Glomerular visceral epithelial cell (primary cell): ENCODE measurements at regions not wholly inside any gene's neighbourhood (a gene's known extent, or its start where the extent isn't known, plus 50 kb on each side); places are given as distances from the start of the nearest gene placed in this dataset.
"Not testable (repeated sequence)": the region's sequence is repeated elsewhere in the genome, so short reads cannot be mapped to it uniquely, and the experiment has no call there.

Experiments
- DNase-seq: peaks from one replicate; pipeline ENCODE4 v3.0.0-alpha.2; 2016; ENCODE audit errors: extremely low spot score

DNA sequence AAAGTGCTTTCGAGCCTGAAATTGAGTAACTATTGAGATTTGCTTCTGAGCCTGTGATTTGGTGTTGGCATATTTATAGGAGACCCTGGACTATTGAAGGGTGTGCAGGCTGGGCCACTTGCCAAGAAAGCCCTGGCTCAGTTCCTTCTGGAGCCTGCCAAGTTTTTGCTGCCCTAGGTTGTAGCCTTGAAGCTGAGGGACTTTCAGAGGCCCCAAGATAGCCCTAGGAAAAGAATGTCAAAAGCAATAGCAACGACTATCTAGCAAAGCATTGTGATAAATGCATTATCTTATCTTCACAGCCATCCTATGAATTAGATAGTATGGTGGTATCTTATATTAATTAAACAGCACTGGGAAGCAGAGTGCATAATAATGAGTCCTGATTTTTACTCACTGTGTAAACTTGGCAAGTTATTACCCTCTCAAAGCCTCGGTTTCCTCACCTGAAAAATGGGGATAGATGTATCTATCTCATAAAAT is 473.7 kb upstream of the PODXL start:
- no peak for DNase-seq

DNA sequence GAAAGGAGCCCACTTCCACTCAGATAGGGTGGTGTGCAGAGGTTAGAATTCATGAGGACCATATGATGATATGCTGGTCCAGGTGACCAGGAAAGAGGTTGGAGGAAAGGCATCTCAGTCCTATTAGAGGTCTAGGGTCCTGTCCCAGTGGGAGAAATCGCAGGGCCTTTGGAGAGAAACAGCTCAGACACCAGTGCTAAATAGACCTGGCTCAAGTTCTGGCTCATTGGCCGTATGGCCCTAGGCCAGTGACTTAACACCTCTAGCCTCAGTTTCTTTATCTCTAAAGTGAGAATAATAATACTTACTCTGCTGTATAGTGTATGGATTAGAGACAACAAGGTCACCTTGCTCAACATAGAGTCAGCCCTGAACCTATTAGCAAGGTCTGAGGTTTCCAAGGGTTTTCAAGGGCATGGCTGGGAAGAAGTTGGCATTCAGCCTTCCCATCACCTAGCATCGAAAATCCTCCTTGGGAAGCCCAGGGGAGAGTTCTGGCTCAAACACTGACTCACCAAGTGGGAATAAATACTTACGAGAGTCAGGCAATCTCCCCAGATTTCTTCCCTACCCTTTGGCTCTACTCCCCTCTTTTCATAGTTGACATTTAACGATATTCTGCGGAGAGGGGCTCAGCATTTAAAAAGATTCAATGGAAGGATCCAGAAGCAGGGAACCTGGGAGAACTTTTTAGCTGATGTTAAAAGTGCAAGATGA is 473.1 kb upstream of the PODXL start:
- DNase-seq: no peak

DNA sequence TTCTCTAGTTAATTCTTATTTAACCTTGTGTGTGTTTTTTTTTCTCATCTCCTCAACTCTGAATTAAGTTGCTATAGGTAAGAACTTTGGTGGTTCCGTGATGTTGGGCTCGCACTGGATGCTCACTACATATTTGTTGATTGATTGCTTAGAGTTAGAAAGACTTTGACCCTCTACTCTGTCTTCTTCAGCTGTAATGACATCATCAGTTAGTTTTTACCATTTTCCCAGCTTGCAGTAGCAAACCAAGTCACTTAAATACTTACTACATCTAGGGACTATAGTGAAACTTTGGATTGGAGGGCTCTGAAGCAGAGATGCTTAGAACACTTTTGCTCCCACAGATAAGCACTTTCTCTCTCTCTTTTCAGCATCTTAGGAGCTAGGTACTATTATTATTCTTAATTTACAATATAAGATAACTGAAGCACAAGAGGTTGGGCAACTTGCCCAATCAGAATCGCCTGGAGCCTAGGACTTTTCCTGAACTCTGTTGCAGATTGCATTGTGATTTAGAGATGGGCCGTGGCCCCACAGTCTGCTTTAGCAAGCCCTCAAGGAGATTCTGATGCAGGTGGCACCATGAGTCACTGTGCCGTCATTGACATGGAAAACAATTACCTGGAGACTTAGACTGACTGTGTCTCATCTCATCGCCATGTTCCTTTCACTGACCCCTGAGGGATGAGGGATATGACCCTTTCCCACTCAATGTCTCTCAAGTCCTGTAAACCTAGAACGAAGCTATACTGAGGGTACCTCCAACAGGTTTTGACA is 471.9 kb upstream of the PODXL start:
- DNase-seq: no peak

DNA sequence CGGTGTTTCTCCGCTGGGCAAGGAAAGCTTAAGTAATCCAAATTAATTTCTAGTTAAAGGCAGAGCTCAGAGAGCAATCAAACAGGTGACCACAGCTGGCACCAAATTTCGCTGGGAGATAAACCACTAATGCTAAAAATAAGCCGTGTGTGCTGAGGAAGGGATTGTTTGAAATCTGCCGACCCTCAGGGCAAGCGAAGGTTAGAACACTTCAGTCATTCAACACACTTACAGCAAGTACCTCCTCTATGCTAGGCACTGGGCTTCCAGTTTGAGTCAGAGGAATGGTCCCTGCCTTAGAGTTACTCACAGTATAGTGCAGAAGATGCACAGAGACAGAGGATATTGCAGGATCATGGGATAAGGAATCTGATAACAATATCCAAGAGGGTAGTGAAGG is 467.9 kb upstream of the PODXL start:
- no peak for DNase-seq

DNA sequence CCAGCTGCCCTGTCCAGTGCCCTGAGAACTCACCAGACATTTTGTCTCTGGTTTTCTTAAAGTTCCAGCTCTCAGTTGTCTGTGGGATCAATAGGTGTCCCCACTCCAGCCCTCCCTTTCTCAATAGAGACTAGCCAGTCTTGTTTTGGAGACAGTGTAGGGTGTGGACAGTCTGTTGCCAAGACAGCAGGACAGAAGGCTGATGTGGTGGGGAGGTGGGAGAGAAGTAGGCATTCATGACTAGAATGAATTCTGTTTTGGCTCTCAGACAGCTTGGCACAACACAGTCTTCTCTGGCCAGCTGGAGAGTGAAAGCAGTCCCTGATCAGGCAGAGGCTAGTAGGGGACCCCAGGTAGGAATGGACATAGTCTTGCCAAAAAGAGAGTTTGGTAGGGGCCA is 467.0 kb upstream of the PODXL start:
- no peak for DNase-seq

DNA sequence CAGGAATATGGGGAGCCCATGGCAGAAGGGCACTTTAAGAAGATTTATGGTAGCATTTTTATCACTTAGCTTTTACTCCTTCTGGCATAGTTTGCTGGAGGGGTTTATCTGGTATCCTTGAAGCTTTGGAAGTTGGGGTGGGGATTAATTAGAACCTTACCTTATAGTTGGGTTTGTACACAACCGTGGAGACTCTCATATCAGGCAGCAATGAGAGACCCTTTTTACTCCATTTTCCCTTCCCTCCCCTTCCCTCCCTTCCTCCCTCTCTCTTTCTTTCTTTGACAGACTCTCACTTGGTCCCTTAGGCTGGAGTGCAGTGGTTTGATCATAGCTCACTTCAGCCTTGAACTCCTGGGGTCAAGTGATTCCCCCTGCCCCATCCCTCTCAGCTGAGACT is 465.8 kb upstream of the PODXL start:
- no peak for DNase-seq

DNA sequence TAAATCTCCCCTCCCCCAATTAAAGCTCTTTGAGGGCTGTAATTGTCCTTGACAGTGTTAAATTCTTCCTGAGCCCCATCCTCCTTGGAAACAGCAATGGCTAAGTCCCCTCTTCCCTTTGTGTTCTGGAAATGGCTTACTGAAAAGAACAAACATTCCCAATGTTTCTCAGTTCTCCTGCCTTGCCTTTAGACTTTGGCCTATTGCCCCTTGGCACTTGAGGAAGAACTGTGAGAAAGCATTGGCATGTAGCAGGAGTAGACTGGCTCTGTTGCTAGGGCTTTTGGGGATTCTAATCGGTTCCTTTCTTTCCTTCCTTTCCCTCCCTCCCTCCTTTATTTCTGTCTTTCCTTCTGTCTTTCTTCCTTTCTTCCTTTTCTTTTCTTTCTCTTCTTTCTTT is 463.3 kb upstream of the PODXL start:
- no peak for DNase-seq

DNA sequence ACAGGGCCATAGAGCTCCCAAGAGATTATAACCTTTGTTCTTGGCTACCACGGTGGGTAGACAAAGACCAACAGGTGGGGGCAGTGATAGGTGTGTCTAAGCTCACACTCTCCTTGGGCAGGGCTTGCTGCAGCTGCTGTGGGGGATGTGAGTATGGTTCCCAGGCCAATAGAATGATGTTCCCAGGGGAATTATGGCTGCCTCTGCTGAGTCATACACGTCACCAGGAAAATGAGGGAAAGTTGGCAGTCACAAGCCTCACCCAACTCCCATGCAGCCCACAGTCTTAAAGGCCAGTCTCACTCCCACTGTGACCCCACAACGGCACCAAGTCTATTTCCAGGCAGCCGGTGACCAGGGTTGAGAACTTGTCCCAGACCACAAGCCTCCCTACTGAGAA is 453.4 kb upstream of the PODXL start:
- DNase-seq: no peak

DNA sequence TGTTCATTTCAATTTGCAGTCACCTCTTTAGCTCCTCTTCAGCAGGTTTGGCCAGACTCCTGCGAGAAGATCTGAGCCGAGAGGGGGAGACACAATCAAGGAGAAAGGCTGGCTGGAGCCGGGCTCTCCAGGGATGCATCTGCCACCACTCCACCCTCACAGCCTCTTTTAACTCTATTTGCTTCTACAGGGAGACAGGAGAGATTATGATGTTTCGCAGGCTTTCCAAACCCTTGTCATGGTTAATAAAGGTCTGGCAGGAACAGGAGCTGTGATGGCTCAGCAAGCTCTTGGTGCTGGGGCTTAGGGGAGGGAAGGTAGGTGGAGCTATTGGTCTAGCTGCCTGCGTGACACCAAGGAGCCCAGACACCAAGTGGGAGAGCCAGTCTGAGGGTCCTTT is 448.1 kb upstream of the PODXL start:
- DNase-seq: no peak

DNA sequence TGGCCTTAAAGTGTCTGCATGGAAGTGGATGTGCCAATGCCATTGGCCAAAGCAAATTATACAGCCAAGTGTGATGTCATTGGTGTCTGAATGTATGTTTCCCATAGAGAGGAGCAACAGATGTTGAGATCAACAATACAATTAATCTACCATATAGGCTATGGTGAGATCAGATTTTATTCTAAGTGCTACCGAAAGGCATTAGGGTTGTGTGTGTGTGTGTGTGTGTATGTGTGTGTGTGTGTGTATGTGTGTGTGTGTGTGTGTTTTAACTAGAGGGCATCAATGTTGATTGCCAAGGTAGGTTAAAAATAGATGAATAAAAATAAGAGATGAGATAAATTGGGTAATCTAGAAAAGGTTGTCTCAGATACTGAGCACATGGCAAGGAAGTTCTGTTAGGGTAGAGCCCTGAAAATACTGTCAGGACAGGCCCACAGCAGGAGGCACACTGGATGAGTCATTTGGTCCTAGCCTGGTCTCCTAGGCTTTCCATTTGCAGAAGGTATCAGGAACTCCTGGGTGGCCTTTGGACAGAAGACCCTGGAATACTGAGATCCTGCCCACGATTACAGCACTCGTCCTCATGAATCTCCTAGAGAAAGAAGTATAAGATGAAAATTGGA is 446.0 kb upstream of the PODXL start:
- no peak for DNase-seq

DNA sequence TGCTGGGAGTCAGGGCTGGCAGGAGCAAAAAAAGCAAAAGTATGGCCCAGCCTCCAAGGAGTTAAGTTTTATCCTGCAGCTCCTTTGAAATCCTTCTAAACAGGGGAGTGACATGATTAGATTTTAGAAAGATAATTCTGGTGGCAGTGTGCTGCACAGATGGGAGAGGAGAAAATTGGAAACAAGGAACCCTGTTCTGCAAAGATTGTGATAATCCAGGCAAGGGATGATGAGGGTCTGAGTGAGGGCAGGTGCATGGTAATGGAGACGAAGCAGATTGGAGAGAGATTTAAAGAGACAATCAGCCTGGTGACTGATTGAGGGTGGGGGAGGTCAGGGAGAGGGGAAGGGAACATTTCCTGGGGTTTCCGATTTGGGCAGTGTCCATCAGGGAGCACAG is 444.7 kb upstream of the PODXL start:
- no peak for DNase-seq

DNA sequence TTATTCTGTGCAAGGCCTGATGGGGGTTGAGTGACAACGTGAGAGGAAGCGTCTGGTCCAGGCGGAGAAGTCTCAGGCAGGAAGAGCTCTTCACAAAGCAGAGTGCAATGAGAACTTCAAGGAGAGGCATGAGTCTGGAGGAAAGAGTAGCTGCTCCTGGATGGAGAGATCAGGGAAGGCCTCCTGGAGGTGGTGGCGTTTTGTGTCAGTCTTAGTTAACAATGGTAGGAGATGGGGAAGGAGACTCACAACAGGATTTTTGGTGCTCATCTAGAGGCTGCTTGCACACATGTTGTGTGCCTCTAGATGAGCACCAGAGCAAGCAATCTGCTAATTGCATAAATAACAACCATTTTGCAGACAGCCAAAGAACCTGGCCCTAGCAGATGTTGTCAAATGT is 442.8 kb upstream of the PODXL start:
- no peak for DNase-seq

DNA sequence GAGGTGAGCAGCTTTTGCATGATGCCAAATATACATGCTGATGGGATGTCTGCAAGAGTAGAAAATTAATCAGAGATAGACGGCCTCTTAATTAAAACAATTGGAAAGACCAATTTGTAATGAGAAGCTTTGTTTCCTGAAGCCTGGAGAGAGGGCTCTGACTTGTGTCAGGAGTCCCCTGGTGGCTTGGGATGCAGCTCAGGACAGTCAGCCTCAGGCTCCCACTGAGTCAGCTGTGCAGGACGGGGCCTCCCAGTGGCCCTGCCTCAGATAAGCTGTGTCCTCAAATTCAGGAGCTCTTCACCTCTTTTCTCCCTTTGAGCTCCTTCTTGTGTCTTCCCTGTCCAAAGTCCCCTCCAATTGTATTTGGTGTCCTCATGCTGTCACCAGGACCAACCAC is 438.9 kb upstream of the PODXL start:
- DNase-seq: no peak

DNA sequence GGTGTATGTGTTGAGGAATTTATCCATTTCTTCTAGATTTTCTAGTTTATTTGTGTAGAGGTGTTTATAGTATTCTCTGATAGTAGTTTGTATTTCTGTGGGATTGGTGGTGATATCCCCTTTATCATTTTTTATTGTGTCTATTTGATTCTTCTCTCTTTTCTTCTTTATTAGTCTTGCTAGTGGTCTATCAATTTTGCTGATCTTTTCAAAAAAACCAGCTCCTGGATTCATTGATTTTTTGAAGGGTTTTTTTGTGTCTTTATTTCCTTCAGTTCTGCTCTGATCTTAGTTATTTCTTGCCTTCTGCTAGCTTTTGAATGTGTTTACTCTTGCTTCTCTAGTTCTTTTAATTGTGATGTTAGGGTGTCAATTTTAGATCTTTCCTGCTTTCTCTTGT is 424.6 kb upstream of the PODXL start:
- not testable (repeated sequence) for DNase-seq

DNA sequence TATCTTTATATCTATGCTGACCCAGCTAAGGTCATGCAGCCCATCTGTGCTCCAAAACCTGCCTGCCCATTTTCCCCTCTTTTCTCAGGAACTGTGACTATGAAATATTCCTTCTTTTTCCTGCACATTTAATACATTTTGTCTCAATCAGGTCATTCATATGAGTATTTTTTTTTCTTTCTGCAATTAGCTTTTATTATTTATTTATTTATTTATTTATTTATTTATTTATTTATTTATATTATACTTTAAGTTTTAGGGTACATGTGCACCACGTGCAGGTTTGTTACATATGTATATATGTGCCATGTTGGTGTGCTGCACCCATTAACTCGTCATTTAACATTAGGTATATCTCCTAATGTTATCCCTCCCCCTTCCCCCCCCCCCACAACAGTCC is 421.7 kb upstream of the PODXL start:
- DNase-seq: not testable (repeated sequence)

DNA sequence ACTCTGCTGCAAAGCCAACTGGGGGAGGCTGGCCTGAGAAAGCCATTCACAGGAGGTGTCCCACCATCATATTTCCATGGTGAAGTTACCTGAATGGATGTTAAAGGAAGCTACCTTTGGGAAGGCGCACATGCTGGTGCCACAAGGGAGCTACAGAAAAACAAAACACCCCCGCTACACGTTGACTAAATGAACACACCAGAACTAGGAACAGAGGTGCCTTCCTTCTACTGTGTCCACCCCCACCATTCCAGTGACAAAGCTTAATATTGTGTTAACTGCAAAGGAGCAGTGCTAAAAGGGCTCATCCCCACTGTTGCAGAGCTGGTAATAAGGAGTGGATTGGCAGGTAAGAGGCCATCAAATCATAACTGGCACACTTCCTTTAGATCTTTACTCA is 420.0 kb upstream of the PODXL start:
- no peak for DNase-seq

DNA sequence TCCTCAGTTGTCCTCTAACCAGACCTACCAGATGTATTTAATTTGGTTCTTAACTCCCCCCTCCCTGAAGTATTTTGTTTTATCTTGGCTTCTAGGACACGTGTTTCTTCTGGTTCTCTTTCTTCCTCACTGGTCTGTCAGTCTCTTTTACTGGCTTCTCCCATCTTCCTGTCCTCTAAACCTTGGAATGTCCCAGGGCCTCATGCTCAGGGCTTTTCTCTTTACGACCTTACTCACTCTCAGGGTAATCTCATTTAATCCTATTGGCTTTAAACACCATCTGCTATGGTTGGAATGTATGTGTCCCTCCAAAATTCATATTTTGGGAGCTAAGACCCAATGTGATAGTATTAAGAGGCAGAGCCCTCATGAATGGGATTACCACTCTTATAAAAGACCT is 418.2 kb upstream of the PODXL start:
- no peak for DNase-seq

DNA sequence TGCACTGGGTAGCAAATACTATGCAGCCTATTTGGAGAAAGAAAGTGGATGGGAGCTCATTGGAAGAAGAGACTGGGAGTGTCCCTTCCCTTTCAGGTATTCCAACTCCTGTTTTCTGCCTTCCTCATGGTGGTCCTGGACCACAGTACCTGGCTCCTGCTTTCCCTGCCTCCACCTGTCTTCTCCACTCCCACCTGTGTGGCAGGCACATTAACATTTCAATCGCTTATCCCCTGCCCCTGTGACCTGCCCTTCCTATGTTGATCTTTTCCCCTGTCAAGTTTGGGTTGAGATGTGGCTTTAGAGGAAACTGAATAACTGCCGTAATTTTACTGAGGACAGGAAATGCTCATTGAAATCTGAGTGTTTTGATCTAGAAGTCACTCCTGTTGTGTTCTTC is 415.8 kb upstream of the PODXL start:
- DNase-seq: no peak

DNA sequence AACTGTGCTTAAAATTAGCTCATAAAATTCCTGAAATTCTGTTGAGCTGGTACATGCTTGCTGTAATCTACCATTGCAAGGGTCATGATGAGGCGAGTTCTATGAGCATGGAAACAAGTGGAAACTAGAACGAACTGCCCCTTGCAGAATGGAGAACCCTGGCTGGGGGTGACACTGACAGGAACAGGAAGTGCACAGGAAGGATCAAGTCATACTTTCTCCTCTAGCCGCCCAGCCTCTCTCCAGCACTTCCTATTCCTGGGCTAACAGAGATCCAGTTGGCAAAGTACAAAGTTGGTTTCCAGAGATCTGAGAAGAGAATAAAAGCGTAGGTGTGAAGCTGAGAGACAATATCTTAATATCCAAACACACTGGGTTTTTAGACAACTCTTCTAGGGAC is 414.2 kb upstream of the PODXL start:
- no peak for DNase-seq

DNA sequence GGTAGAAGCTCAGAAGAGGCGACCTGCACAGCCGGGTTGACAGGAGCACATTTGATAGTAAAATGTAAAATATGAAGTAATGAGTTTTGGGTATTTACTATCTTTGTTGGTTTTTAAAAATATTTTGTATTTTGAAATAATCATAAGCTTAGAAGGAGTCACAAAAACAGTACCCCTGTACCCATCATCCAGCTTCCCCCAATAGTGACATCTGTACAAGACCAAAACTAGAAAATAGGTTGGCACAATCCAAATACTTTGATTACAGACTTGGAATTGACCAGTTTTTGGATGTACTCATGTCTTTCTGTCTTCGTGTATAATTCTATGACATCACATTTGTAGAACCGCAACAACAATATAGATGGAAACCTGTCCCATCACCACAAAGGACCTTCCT is 413.1 kb upstream of the PODXL start:
- no peak for DNase-seq

DNA sequence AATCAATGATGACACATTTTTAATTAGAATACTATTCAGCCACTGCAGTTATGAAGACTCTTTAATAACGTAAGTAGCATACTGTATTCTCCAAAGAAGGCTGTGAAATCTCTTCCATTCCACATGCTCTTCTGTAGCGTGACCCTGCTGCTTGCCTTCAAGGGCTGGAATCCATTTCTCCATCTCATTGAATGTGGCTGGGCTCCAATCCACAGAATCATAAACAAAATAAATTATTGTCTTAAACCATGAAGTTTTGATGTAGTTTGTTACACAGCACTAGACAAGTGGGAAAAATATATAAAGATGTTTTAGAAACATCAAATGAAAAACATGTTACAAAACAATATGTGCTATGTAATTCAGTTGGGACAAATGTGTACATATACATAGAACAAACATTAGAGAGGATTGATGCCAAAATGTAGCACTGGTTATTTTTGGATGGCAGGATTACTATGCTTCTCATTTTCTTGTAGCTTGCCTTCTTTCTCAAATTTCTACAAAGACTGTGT is 410.8 kb upstream of the PODXL start:
- no peak for DNase-seq

DNA sequence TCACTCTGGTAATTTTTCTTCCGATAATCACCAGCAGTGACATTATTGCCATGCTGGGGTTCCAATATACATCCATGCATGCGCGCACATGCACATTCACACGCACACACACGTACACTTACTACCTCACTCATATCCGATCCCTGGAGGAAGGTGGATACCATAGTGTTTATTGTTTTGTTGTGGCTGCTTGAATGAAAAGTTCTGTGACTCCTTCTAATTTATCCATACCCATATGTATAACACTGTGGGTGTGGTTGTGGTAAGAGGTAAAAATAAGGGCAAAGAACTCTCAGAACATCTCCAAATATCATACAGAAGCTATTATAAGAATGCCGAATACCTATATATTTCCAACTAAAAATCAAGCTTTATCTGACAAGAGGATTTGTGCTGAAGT is 407.8 kb upstream of the PODXL start:
- no peak for DNase-seq
